ENCODE measurements at regions not wholly inside any gene's neighbourhood (a gene's known extent, or its start where the extent isn't known, plus 50 kb on each side); places are given as distances from the start of the nearest gene placed in this dataset.

DNA sequence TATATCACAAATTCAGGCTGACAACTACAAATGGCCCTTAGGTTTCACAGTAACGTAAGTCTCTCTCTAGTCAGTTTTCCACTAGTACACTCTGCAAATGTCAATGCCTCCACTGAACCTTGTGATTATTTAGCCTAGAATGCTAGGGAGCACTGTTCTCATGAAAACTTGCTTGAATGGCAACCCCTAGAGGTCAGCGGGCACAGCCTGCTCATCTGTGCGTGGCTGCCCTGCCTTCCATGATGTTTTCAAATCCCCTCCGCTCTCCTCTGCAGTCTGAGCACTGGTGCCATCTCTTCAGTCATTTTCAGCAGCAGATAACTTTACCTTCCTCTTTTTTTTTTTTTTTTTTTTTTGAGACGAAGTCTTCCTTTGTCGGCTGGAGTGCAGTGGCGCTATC lies 84.1 kb upstream of the GULP1 start:
- no peak overlapping the region for H3K4me3 ChIP-seq (ENCODE audit: low read depth, low read length)
- TF ChIP-seq, protein P1, sequence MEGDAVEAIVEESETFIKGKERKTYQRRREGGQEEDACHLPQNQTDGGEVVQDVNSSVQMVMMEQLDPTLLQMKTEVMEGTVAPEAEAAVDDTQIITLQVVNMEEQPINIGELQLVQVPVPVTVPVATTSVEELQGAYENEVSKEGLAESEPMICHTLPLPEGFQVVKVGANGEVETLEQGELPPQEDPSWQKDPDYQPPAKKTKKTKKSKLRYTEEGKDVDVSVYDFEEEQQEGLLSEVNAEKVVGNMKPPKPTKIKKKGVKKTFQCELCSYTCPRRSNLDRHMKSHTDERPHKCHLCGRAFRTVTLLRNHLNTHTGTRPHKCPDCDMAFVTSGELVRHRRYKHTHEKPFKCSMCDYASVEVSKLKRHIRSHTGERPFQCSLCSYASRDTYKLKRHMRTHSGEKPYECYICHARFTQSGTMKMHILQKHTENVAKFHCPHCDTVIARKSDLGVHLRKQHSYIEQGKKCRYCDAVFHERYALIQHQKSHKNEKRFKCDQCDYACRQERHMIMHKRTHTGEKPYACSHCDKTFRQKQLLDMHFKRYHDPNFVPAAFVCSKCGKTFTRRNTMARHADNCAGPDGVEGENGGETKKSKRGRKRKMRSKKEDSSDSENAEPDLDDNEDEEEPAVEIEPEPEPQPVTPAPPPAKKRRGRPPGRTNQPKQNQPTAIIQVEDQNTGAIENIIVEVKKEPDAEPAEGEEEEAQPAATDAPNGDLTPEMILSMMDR (IDR thresholded peaks at IDR 0.05; ENCODE audit: low read depth, low read length) = no peak

DNA sequence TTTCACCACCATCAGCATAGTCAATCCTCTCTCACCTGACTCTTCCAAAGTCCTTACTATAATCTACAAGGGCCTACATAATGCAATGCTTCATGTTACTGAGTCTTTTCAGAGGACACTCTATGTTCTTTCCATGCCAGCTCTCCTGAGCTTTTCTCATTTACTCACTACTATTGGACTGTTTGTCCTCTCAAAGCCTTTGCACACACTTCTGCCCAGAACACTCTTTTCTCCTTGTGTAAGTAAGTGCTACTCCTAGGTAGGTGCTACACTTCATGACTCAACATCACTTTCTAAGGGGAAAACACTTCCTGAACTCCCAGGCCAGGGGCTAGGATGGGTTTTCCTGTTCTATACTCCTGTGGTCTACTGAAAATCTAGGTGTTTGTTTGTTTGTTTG lies 82.5 kb upstream of the GULP1 start:
- no peak overlapping the region for H3K4me3 ChIP-seq (ENCODE audit: low read depth, low read length)
- TF ChIP-seq, protein P1 (IDR thresholded peaks at IDR 0.05; ENCODE audit: low read depth, low read length) = no peak

DNA sequence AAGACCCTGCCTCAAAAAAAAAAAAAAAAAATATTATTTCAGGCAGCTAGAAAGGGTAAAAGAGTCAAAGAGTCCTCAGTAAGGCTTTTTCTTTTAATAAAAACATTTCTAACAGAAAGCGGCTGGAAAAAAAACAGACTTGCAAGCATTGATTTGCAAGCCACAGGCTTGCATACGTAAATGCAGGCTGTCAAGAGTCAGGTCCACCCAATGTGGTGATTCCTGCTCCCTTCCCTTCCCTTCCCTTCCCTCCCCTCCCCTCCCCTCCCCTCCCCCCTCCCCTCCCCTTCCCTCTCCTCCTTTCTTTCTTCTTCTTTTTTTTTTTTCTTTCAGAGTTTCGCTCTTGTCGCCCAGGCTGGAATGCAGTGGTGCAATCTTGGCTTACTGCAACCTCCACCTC lies 74.4 kb upstream of the GULP1 start:
- no peak overlapping the region for H3K4me3 ChIP-seq (ENCODE audit: low read depth, low read length)
- TF ChIP-seq, protein P1 (IDR thresholded peaks at IDR 0.05; ENCODE audit: low read depth, low read length) = no peak

DNA sequence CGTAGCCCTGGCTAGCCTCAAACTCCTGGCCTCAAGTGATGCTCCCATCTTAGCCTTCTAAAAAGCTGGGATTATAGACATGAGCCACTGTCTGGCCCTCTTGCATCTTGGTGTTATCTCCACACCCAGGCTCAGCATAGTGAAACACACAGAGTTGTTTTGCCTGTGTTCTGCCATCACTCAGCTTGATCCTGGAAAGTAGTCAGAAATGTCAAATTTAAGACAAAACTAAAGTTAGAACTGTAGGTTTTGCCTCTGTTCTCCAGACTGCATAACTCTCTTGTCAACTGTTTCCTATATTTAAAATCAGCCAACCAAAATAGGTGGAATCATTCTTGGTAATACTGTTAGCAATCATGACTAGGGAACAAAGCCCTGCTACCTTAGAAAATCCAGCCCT lies 72.1 kb upstream of the GULP1 start:
- TF ChIP-seq, protein P1 (IDR thresholded peaks at IDR 0.05; ENCODE audit: low read depth, low read length) = no peak
- H3K4me3 ChIP-seq (ENCODE audit: low read depth, low read length) = no peak overlapping the region

DNA sequence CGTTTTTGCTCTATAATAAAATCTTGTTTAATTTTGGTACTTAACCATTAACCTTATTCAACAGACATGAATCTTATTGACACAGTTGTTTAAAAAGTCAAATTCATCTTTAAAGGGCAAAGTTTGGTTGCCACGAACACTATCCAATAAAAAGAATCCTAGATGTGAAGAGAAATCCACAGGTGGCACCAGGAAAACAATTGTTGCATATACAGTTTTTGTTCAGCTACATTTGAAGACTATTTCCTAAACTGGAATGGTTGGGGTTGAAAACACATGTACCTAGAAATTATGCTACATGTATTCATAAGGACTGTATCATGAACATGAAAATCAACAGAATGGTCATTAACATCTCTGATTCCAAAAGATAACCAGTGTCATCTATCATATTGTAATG lies 71.1 kb upstream of the GULP1 start:
- TF ChIP-seq, protein P1 (IDR thresholded peaks at IDR 0.05; ENCODE audit: low read depth, low read length) = no peak
- no peak overlapping the region for H3K4me3 ChIP-seq (ENCODE audit: low read depth, low read length)

DNA sequence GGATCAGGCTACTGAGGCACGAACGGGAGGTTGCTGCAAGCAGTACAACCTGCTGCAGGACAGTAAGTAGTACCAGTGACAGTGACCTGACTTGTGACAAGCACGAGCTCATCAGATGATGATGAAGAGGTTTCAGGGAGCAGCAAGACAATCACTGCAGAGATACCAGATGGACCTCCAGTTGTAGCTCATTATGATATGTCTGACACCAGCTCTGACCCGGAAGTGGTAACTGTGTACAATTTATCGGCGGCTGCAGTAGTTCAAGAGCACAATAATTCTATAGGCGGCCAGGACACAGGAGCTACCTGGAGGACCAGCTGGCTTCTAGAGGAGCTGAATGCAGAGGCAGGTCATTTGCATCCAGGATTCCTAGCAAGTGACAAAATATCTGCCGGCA lies 64.0 kb upstream of the GULP1 start:
- TF ChIP-seq, protein P1 (IDR thresholded peaks at IDR 0.05; ENCODE audit: low read depth, low read length) = no peak
- H3K4me3 ChIP-seq (ENCODE audit: low read depth, low read length) = no peak overlapping the region

DNA sequence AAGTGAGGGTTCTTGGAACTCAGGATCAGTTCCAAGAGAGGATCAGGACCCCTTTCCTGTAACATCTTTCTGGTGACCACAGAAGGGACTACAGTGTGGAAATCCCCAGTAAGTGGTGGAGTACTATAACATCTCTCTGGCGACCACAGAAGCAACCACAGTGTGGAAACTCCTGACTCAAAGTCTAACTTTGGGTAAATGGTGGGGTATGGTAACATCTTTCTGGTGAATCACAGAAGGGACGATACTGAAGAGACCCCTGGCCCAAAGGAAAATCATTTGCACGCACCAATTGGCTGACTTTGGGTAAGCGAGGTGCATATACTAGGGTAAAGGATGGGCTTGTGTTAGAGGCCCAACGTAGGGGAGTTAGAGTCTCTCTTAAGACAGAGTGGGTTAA lies 56.3 kb upstream of the GULP1 start:
- H3K4me3 ChIP-seq (ENCODE audit: low read depth, low read length) = no peak overlapping the region
- TF ChIP-seq, protein P1 (IDR thresholded peaks at IDR 0.05; ENCODE audit: low read depth, low read length) = no peak
